GM18951 (cell line): ENCODE measurements at regions not wholly inside any gene's neighbourhood (a gene's known extent, or its start where the extent isn't known, plus 50 kb on each side); places are given as distances from the start of the nearest gene placed in this dataset.
"Not testable (repeated sequence)": the region's sequence is repeated elsewhere in the genome, so short reads cannot be mapped to it uniquely, and the experiment has no call there.

Experiments used
- POLR2A ChIP-seq: IDR thresholded peaks from 4 replicates; pipeline ENCODE4 v1.6.1; 2011; ENCODE audit warnings: mild to moderate bottlenecking; ENCODE audit not compliant: insufficient read length, insufficient read depth; ENCODE audit errors: extremely low read depth
- in situ Hi-C: fragments of 300-500 bp; cut with MboI; formaldehyde crosslinking; loops from one replicate; pipeline ENCODE4 v1.12.0; 2022; ENCODE audit warnings: low sequenced_read_pairs, mixed read lengths, inconsistent platforms; ENCODE audit not compliant: unreplicated experiment

DNA sequence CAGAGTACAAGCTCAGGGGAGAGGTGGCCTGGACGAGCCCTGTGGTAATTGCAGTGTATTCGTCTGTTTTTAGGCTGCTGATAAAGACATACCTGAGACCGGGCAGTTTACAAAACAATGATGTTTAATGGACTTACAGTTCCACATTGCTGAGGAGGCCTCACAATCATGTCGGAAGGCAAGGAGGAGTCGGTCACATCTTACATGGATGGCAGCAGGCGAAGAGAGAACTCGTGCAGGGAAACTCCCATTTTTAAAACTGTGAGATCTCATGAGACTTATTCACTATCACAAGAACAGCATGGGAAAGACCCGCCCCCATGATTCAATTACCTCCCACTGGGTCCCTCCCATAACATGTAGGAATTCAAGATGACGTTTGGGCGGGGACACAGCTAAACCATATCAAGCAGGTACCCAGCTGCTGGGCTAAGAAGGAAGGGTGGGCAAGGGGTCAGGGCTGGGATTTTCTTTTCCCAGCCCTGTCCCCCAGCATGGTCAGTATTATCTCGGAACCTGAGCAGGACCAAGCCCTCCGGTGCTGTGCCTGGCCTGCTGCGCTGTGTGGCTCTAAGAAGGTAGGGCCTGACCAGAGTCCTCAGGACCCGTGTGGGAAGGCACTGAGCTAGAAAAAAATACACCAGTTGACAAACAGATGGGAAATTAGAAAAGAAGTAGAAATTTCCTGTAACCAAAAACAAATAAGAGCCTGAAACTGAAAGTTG is 78.6 kb upstream of the SH3BP4 start:
- no peak for TF ChIP-seq POLR2A

DNA sequence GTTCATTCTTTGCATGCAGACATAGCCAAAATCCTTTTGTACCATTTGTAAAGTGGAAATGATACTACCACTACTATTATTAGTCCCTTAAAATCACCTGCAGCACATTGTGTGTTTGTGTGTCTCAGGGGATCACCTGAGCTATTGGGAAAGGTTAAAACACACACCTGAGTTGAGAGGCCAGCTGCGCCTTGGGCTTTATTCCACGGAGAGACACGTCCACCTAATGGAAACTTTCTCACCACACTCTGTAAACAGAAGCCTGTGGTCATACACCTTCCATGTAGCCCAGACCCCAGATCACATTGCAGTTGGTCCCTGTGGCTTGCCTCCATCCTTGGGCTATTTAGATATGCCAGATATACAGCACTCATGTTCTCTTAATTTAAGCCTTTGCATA is 81.8 kb upstream of the SH3BP4 start:
- in situ Hi-C loops = no loop called here
- no peak for TF ChIP-seq POLR2A

More for the DNA sequence above, 78.6 kb upstream of the SH3BP4 start:
- in situ Hi-C loops = no loop called here

- in situ Hi-C loops = no loop called here
- no peak for TF ChIP-seq POLR2A
Measured at GRCh38 chr2:234869164-234869563, 82.7 kb upstream of the SH3BP4 start.

GRCh38 chr2:234867882-234868285 is 83.9 kb upstream of the SH3BP4 start:
- no peak for TF ChIP-seq POLR2A
- in situ Hi-C loops = no loop called here

- in situ Hi-C loops = no loop called here
- no peak for TF ChIP-seq POLR2A
Measured at GRCh38 chr2:234865586-234865985, 86.2 kb upstream of the SH3BP4 start.

- no peak for TF ChIP-seq POLR2A
- in situ Hi-C loops = no loop called here
Measured at GRCh38 chr2:234865040-234865439, 86.8 kb upstream of the SH3BP4 start.

GRCh38 chr2:234864506-234864905 is 87.3 kb upstream of the SH3BP4 start:
- in situ Hi-C loops = no loop called here
- TF ChIP-seq POLR2A = no peak

GRCh38 chr2:234863043-234863934 is 88.5 kb upstream of the SH3BP4 start:
- in situ Hi-C loops = no loop called here

DNA sequence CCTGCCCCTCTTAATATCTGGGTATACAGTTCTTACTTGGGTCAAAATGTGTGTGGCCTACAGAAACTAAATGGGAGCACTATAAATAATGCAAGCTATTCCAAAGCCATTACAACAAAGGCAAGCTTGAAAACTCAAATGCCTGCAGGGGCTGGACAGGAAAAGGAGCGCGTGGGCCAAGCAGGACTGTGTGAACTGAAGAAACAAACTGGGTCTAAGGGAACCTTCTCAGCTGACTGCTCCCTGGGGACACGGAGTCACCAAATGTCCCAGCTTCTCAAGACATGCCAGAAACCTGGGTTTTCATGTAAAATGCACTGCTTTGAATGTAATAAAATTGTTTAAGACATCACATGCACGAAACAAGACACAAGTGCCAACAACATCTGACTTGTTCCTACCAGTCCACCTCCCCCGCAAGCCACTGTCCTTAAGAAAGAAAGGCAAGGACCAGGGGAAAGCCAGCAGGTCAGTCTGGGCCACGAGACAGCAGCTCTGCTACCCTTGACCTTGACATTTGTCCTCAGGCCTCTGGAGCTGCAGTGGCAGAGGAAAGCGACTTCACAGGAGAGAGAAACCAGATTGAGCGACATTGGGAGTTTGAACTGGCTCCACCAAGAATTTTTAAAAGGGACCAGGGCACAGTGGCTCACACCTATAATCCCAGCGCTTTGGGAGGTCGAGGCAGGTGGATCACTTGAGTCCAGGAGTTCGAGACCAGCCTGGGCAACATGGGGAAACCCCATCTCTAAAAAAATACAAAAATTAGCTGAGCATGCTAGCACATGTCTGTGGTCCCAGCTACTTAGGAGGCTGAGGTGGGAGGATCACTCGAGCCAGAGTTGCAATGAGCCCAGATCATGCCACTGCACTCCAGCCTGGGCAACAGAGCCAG is 89.7 kb upstream of the SH3BP4 start:
- in situ Hi-C loops = no loop called here

More at GRCh38 chr2:234863043-234863934, 88.5 kb upstream of the SH3BP4 start:
- TF ChIP-seq POLR2A = no peak

DNA sequence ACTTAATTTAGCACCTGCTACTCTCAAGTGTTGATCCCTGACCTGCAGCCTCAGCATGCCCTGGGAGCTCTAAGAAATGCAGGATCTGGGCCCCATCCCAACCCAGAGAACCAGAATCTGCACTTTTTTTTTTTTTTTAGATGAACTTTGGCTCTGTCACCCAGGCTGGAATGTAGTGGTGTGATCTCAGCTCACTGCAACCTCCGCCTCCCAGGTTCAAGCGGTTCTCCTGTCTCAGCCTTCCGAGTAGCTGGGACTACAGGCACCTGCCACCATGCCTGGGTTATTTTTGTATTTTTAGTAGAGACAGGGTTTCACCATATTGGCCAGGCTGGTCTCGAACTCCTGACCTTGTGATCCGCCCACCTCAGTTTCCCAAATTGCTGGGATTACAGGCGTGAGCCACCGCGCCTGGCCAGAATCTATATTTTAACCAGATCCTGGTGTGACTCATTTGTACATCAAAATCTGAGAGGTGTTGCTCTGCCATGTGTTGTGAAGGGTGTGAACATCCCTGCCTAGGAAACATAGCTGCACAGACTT is 92.4 kb upstream of the SH3BP4 start:
- in situ Hi-C loops = not testable (repeated sequence)

More for the DNA sequence above, 89.7 kb upstream of the SH3BP4 start:
- no peak for TF ChIP-seq POLR2A

DNA sequence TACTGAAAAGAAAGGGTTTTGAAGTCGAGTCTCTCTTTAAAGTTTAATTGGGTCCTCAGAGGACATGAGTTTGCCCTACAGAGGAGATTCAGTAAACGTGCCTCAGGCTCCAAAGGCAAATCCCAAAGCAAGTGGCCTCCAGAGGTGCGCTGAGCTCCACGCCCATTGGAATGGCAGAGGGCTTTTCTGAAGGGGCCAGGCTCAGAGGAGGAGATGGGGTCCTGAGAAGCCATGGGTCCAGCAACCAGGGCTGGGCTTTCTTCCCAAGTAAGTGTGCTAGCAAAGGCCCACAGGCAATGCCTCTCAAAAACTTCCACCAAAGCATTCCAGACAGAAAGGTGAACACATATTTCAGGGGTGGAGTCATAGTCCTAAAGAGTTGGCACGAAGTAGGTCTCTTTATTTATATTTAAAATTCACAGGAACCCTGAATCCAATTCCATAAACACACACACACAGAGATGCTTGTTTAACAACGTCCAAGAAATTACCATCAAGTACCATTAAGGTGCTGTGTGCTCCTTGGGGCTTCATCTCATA is 93.0 kb upstream of the SH3BP4 start:
- no peak for TF ChIP-seq POLR2A
- in situ Hi-C loops = no loop called here

- in situ Hi-C loops = no loop called here
- no peak for TF ChIP-seq POLR2A
Measured at GRCh38 chr2:234858145-234858544, 93.7 kb upstream of the SH3BP4 start.
